KMS-11 (cell line): ENCODE measurements at regions not wholly inside any gene's neighbourhood (a gene's known extent, or its start where the extent isn't known, plus 50 kb on each side); places are given as distances from the start of the nearest gene placed in this dataset.

Experiments
- H2AFZ ChIP-seq: fragments of 200-600 bp; sonication (generic); 2 replicates; pipeline ENCODE4 v1.6.1; 2016; ENCODE audit warnings: antibody characterized with exemption, mixed run types, low read depth
- H3K27ac ChIP-seq: fragments of 200-600 bp; sonication (generic); 2 replicates; pipeline ENCODE4 v1.6.1; 2016; ENCODE audit warnings: mild to moderate bottlenecking, mixed run types
- H3K27me3 ChIP-seq: fragments of 200-600 bp; sonication (generic); 2 replicates; pipeline ENCODE4 v1.6.1; 2017; ENCODE audit warnings: mild to moderate bottlenecking, low read depth, mixed run types, moderate library complexity; ENCODE audit not compliant: insufficient read depth
- H3K36me3 ChIP-seq: fragments of 200-600 bp; sonication (generic); 2 replicates; pipeline ENCODE4 v1.6.1; 2017; ENCODE audit warnings: mild to moderate bottlenecking, mixed run types; ENCODE audit not compliant: insufficient read depth
- H3K4me1 ChIP-seq: fragments of 200-600 bp; sonication (generic); 2 replicates; pipeline ENCODE4 v1.6.1; 2016; ENCODE audit warnings: mild to moderate bottlenecking, low read depth, mixed run types; ENCODE audit not compliant: poor library complexity, severe bottlenecking
- H3K4me2 ChIP-seq: fragments of 200-600 bp; sonication (generic); 2 replicates; pipeline ENCODE4 v1.7.0; 2016; ENCODE audit warnings: mild to moderate bottlenecking, mixed run types
- H3K4me3 ChIP-seq: fragments of 200-600 bp; sonication (generic); IDR thresholded peaks from 2 replicates; pipeline ENCODE4 v1.6.1; 2017; ENCODE audit warnings: low read depth, low read length, mixed read lengths; ENCODE audit not compliant: insufficient read depth
- H3K79me2 ChIP-seq: fragments of 200-600 bp; sonication (generic); 2 replicates; pipeline ENCODE4 v1.6.1; 2016; ENCODE audit warnings: low read depth, mixed run types; ENCODE audit not compliant: insufficient read depth
- H3K9ac ChIP-seq: fragments of 200-600 bp; sonication (generic); 2 replicates; pipeline ENCODE4 v1.6.1; 2016; ENCODE audit warnings: mild to moderate bottlenecking, mixed run types
- H4K20me1 ChIP-seq: fragments of 200-600 bp; sonication (generic); 2 replicates; pipeline ENCODE4 v1.6.1; 2016; ENCODE audit warnings: mild to moderate bottlenecking, mixed run types; ENCODE audit not compliant: insufficient read depth
- CTCF ChIP-seq: fragments of 200-600 bp; sonication (generic); conservative IDR thresholded peaks from 2 replicates; pipeline ENCODE4 v1.6.1; 2017; ENCODE audit warnings: low read depth, mild to moderate bottlenecking, antibody characterized with exemption, low read length, moderate library complexity, mixed read lengths

- no peak for TF ChIP-seq CTCF
- Histone ChIP-seq H3K27ac (no peak overlapping the region), H4K20me1 (no peaks in the 10 kb centered on the region), H3K4me2 (no peak overlapping the region), H3K27me3 (no peaks in the 10 kb centered on the region), H3K36me3 (no peaks in the 10 kb centered on the region), H3K4me1 (no peaks in the 10 kb centered on the region), H2AFZ (no peak overlapping the region), H3K9ac (no peak overlapping the region), H3K79me2 (no peaks in the 10 kb centered on the region), H3K4me3 (no peak overlapping the region)
Observed at GRCh38 chr3:13178107-13178506, 104.9 kb upstream of the IQSEC1 start.

- TF ChIP-seq CTCF: no peak
- Histone ChIP-seq H3K36me3 (no peaks in the 10 kb centered on the region), H3K79me2 (no peaks in the 10 kb centered on the region), H3K4me3 (no peak overlapping the region), H3K27me3 (no peaks in the 10 kb centered on the region), H3K9ac (no peak overlapping the region), H3K4me1 (no peaks in the 10 kb centered on the region), H4K20me1 (no peaks in the 10 kb centered on the region), H3K4me2 (no peak overlapping the region), H3K27ac (no peak overlapping the region), H2AFZ (no peak overlapping the region)
Observed at GRCh38 chr3:13177641-13178040, 104.4 kb upstream of the IQSEC1 start.

- Histone ChIP-seq H2AFZ (no peak overlapping the region), H4K20me1 (no peaks in the 10 kb centered on the region), H3K27me3 (no peaks in the 10 kb centered on the region), H3K79me2 (no peaks in the 10 kb centered on the region), H3K36me3 (no peaks in the 10 kb centered on the region), H3K27ac (no peak overlapping the region), H3K4me2 (no peak overlapping the region), H3K9ac (no peak overlapping the region), H3K4me3 (no peak overlapping the region), H3K4me1 (no peaks in the 10 kb centered on the region)
- TF ChIP-seq CTCF: no peak
Observed at GRCh38 chr3:13177236-13177635, 104.0 kb upstream of the IQSEC1 start.

GRCh38 chr3:13176445-13176844 lies 103.2 kb upstream of the IQSEC1 start:
- Histone ChIP-seq H4K20me1 (no peaks in the 10 kb centered on the region), H3K4me3 (no peak overlapping the region), H3K27ac (no peak overlapping the region), H3K4me1 (no peaks in the 10 kb centered on the region), H3K4me2 (no peak overlapping the region), H3K27me3 (no peaks in the 10 kb centered on the region), H3K9ac (no peak overlapping the region), H2AFZ (no peak overlapping the region), H3K36me3 (no peaks in the 10 kb centered on the region), H3K79me2 (no peaks in the 10 kb centered on the region)
- no peak for TF ChIP-seq CTCF

- H3K79me2 ChIP-seq: no peaks in the 10 kb centered on the region
- H2AFZ ChIP-seq: no peak overlapping the region
- H3K27ac ChIP-seq: no peak overlapping the region
- no peak overlapping the region for H3K4me2 ChIP-seq
- H3K4me1 ChIP-seq: no peaks in the 10 kb centered on the region
- no peak for TF ChIP-seq CTCF
- no peaks in the 10 kb centered on the region for H3K27me3 ChIP-seq
- no peaks in the 10 kb centered on the region for H3K36me3 ChIP-seq
- no peak overlapping the region for H3K4me3 ChIP-seq
- no peaks in the 10 kb centered on the region for H4K20me1 ChIP-seq
- H3K9ac ChIP-seq: no peak overlapping the region
Observed at GRCh38 chr3:13174803-13175135, 101.5 kb upstream of the IQSEC1 start.
